Transverse colon (tissue), 4 donors: ENCODE measurements at regions not wholly inside any gene's neighbourhood (a gene's known extent, or its start where the extent isn't known, plus 50 kb on each side); places are given as distances from the start of the nearest gene placed in this dataset.

Experiments used
- DNase-seq: peaks from one replicate; pipeline ENCODE4 v3.0.0-alpha.2; 2019
- H3K27ac ChIP-seq, 4 donors: fragments of 200-600 bp; sonication (generic); 2 replicates each; pipeline ENCODE4 v1.5.1; 2016 to 2018; ENCODE audit warnings: inconsistent platforms in 4 of 4
- H3K27me3 ChIP-seq: fragments of 200-600 bp; sonication (generic); 2 replicates; pipeline ENCODE4 v1.5.1; 2017; ENCODE audit warnings: inconsistent platforms
- H3K36me3 ChIP-seq, 4 donors: fragments of 200-600 bp; sonication (generic); 2 replicates each; pipeline ENCODE4 v1.5.1; 2017 to 2019; ENCODE audit warnings: inconsistent platforms in 4 of 4
- H3K4me1 ChIP-seq, 4 donors: fragments of 200-600 bp; sonication (generic); 2 replicates each; pipeline ENCODE4 v1.5.1; 2017 to 2020; ENCODE audit warnings: inconsistent platforms in 4 of 4
- H3K4me3 ChIP-seq, 4 donors: fragments of 200-600 bp; sonication (generic); 1 replicate in 1 of 4; 2 replicates in 3 of 4; pipeline versions ENCODE4 v1.5.1 to v1.6.1; 2017 to 2019; ENCODE audit warnings: inconsistent platforms in 4 of 4
- H3K9me3 ChIP-seq, 2 donors: fragments of 200-600 bp; sonication (generic); 2 replicates each; pipeline ENCODE4 v1.5.1; 2017 to 2019; ENCODE audit warnings: inconsistent platforms in 2 of 2
- CTCF ChIP-seq, 5 experiments: fragments of 200-600 bp in 3 of 5; fragments of 450-650 bp in 2 of 5; sonication (generic) in 3 of 5; IDR thresholded peaks; 1 replicate in 2 of 5; 2 replicates in 3 of 5; pipeline ENCODE4 v1.5.1; 2016 to 2017; ENCODE audit warnings: antibody characterized with exemption in 5 of 5, inconsistent platforms in 3 of 5, mild to moderate bottlenecking in 2 of 5, moderate library complexity in 1 of 5
- EP300 ChIP-seq: sonication (generic); formaldehyde crosslinking; IDR thresholded peaks from one replicate; pipeline ENCODE4 v1.6.1; 2017; ENCODE audit warnings: antibody characterized with exemption, low read depth
- POLR2A ChIP-seq: fragments of 450-650 bp; IDR thresholded peaks from one replicate; pipeline ENCODE4 v1.6.1; 2016; ENCODE audit warnings: antibody characterized with exemption, mild to moderate bottlenecking, moderate library complexity
- POLR2AphosphoS5 ChIP-seq, 3 donors: sonication (generic); formaldehyde crosslinking; IDR thresholded peaks; one replicate each; pipeline ENCODE4 v1.6.1; 2016; ENCODE audit warnings: antibody characterized with exemption in 3 of 3
- WGBS, 2 donors: methylation state at CpG; one replicate each; pipeline ENCODE4 v1.1.5; 2018; ENCODE audit warnings: low coverage in 1 of 2; 5-methylcytosine and 5-hydroxymethylcytosine counted together
- in situ Hi-C, 4 donors: fragments of 200-750 bp; cut with MboI; loops; one replicate each; pipeline versions ENCODE4 v1.15.0 to v1.15.1; 2017; ENCODE audit warnings: low sequenced_read_pairs in 3 of 4, low pct_ligation_motif_present in 1 of 4, low pct_unique_long_range_greater_than_20kb in 1 of 4
- intact Hi-C: fragments of 100-400 bp; cut with DNase I; formaldehyde crosslinking; loops from one replicate; pipeline ENCODE4 v1.15.1; 2023; ENCODE audit warnings: low total_unique reads

- no peaks in the 10 kb centered on the region for H3K4me1 ChIP-seq
- DNase-seq, result no peak
- no peak overlapping the region for H3K27ac ChIP-seq
- 81% methylated on average over 14 of the region's 14 CpGs; no CpG with 5 or more reads in 1 of the 2 donors for WGBS, 2 donors
- no peaks in the 10 kb centered on the region for H3K36me3 ChIP-seq
- TF ChIP-seq CTCF (IDR thresholded peaks at IDR 0.05), result no peak
- TF ChIP-seq EP300, result no peak
- TF ChIP-seq POLR2AphosphoS5 (IDR thresholded peaks at IDR 0.05), result no peak
- no peak for TF ChIP-seq POLR2A
- no peak overlapping the region for H3K4me3 ChIP-seq
- no peaks in the 10 kb centered on the region for H3K9me3 ChIP-seq
- no peaks in the 10 kb centered on the region for H3K27me3 ChIP-seq
- in situ Hi-C loops (no loop called here), intact Hi-C loops (no loop called here)
Measured at GRCh38 chr5:1963941-1964451, 81.3 kb upstream of the IRX4 start.

- intact Hi-C loops (no loop called here), in situ Hi-C loops (no loop called here)
- 92 to 96% methylated on average over 10 to 12 of the region's 12 CpGs for WGBS, 2 donors
- H3K36me3 ChIP-seq, result no peaks in the 10 kb centered on the region
- no peak for DNase-seq
- H3K27ac ChIP-seq, result no peak overlapping the region
- no peaks in the 10 kb centered on the region for H3K9me3 ChIP-seq
- H3K4me3 ChIP-seq, result no peak overlapping the region
- no peak for TF ChIP-seq POLR2A
- no peak for TF ChIP-seq POLR2AphosphoS5 (IDR thresholded peaks at IDR 0.05)
- TF ChIP-seq EP300, result no peak
- no peak for TF ChIP-seq CTCF (IDR thresholded peaks at IDR 0.05)
- H3K4me1 ChIP-seq, result no peaks in the 10 kb centered on the region
- H3K27me3 ChIP-seq, result no peaks in the 10 kb centered on the region
Measured at GRCh38 chr5:1963358-1963757, 80.6 kb upstream of the IRX4 start.

- 76 to 79% methylated on average over 10 to 13 of the region's 13 CpGs for WGBS, 2 donors
- intact Hi-C loops, result no loop called here
Measured at GRCh38 chr5:1962619-1963355, 80.1 kb upstream of the IRX4 start.

More at GRCh38 chr5:1962619-1963355, 80.1 kb upstream of the IRX4 start:
- Histone ChIP-seq H3K4me1 (no peaks in the 10 kb centered on the region), H3K27me3 (no peaks in the 10 kb centered on the region), H3K9me3 (no peaks in the 10 kb centered on the region), H3K27ac (no peak overlapping the region), H3K36me3 (no peaks in the 10 kb centered on the region), H3K4me3 (no peak overlapping the region)
- DNase-seq, result no peak
- TF ChIP-seq POLR2AphosphoS5 (IDR thresholded peaks at IDR 0.05), result no peak
- TF ChIP-seq EP300, result no peak
- no peak for TF ChIP-seq CTCF (IDR thresholded peaks at IDR 0.05)
- TF ChIP-seq POLR2A, result no peak
- in situ Hi-C loops, result no loop called here
